ENCODE measurements at regions not wholly inside any gene's neighbourhood (a gene's known extent, or its start where the extent isn't known, plus 50 kb on each side); places are given as distances from the start of the nearest gene placed in this dataset.

DNA sequence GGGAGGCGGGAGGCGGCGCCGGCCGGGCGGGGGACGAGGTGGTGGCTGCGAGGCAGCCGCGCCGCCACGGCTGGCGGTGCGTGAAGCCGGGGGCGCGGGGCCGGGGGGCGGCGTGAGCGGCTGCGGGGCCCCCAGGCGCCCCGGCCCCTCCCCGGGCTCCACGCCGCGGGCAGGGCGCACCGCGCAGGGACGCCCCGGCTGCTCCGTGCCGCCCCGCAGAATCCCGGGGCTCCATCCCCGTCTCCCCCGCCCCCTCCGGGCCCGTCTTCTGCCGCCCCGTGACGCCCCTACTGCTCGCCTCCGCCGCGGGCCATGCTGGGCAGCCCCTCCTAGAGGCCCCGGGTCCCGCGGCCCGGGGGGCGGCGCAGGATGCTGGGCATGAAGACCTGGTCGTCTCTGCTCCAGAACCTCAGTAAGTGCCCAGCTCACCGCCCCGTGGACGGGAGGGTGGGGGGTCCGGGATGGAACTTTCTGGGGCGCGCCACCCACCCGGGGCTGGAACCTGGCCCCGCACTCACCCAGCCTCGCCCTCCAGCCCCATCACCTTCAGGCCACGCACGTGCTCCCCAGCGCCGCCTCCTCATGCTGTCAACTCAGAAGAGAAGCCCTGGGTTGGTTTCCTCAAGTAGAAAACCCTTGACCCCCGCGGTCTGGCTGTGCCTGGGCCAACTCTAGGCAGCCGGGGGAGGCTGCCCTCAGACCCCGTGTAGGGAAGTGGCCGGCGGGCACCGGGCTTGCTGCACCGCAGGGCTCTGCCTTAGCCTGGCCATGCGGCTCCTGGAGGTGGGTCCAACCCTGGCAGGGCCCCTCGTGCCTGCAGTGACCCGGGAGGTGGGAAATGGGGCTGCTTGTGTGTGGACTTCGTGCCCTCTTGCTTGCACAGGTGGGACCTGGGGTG is 150.2 kb upstream of the GSE1 start:
- H3K4me3 ChIP-seq (ENCODE audit: low read depth in 2 of 2, low read length in 1 of 2), result peak overlapping the region in 1 of 2 experiments; percentile 42; a peak in 2 of 4 replicates
- no peak for TF ChIP-seq SIN3A (IDR thresholded peaks at IDR 0.05; ENCODE audit: borderline replicate concordance, low read depth, low read length)
- peak; percentile 72 for TF ChIP-seq MXI1 (IDR thresholded peaks at IDR 0.05; ENCODE audit: low read depth, low read length)
- no peak for TF ChIP-seq ELF1 (IDR thresholded peaks at IDR 0.05)
- no peak for TF ChIP-seq GATA2 (CRISPR knock-in tag; IDR thresholded peaks at IDR 0.05)
- no peak for TF ChIP-seq JUND (IDR thresholded peaks at IDR 0.05)
- no peak for TF ChIP-seq FOXJ3 (CRISPR knock-in tag; IDR thresholded peaks at IDR 0.05)
- H3K9me3 ChIP-seq, result no peaks in the 10 kb centered on the region
- 76% methylated on average over 9 of the region's 80 CpGs for WGBS (ENCODE audit: low lambda C conversion rate)
- ChIA-PET POLR2A (interaction anchor here (1.0 to 1.9 kb wide), 3 partner anchors 9 to 100 kb away, joined by 3 to 9 read pairs (median 4); no protein-coding TSS in a partner anchor), CTCF (interaction anchor here (1.1 to 2.2 kb wide), 8 partner anchors 10 to 95 kb away, joined by 3 to 10 read pairs (median 4); no protein-coding TSS in a partner anchor)
- H3K27ac ChIP-seq (ENCODE audit: low read depth in 2 of 2, low read length in 1 of 2), result peak overlapping the region in 1 of 2 experiments; percentile 95; a peak in 2 of 4 replicates
- peaks cover 6% of the 10 kb centered on the region for H3F3A ChIP-seq (replicated peaks; ENCODE audit: insufficient read depth)
- no peak overlapping the region for H3K9ac ChIP-seq
- H3K27me3 ChIP-seq (ENCODE audit: insufficient read depth), result no peaks in the 10 kb centered on the region
- peak overlapping the region; percentile 76; the same call in 1 of the 2 replicates for H3K4me2 ChIP-seq
- H3K9me2 ChIP-seq, result no peaks in the 10 kb centered on the region
- peaks cover 36% of the 10 kb centered on the region for H4K20me1 ChIP-seq (ENCODE audit: insufficient read depth)
- peaks cover 17 to 86% of the 10 kb centered on the region in 2 experiments for H3K4me1 ChIP-seq (ENCODE audit: control insufficient read depth in 1 of 2, insufficient read depth in 2 of 2, low read depth in 1 of 2, low read length in 1 of 2)
- no peak overlapping the region for H2AFZ ChIP-seq (ENCODE audit: low read depth)
- DNase-seq, result peak; percentile 73
- H3K79me2 ChIP-seq (ENCODE audit: insufficient read depth), result no peaks in the 10 kb centered on the region
- H3K36me3 ChIP-seq (replicated peaks in 1 of 2; ENCODE audit: control insufficient read depth in 1 of 2, insufficient read depth in 2 of 2, low read length in 1 of 2), result no peaks in the 10 kb centered on the region

DNA sequence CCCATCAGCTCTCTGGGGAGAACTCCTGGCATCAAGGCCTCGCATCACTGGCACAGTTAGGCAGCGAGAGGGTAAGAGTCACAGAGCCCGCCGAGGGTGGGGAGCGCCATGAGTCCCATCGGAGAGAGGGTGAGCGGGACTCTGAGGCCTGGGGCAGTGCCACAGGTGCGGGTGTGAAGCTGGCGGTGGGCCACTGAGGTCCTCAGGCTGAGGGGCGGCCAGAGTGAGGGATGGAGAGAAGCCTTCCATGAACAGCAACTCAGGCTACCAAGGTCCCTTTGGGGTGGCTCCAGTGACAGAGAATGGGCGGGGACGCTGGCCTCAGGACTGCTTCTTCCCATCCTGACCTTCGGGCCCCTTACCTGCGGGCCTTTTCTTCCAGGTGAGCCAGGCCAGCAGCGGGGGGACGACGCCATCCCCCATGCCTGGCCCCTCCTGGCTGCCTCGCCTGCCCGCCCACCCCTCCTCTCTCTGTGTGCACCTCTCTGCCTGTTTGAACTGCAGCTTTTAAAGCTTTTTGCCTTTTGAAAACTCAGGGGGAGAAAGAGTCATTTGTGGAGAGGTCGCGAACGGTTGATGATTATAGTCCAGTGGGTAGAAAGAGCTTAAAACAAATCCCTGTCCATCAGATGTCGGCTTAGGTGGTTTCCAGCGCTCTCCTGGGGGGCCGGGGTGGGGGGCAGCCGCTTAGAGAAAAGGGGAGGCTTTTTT is 149.3 kb upstream of the GSE1 start:
- CTCF ChIA-PET, result interaction anchor here (0.6 to 2.2 kb wide), 15 partner anchors 10 to 512 kb away, joined by 3 to 10 read pairs (median 3); no protein-coding TSS in a partner anchor
- Histone ChIP-seq H3F3A (replicated peaks; ENCODE audit: insufficient read depth) (peaks cover 6% of the 10 kb centered on the region), H3K36me3 (replicated peaks in 1 of 2; ENCODE audit: control insufficient read depth in 1 of 2, insufficient read depth in 2 of 2, low read length in 1 of 2) (no peaks in the 10 kb centered on the region), H3K4me1 (ENCODE audit: control insufficient read depth in 1 of 2, insufficient read depth in 2 of 2, low read depth in 1 of 2, low read length in 1 of 2) (peaks cover 17 to 77% of the 10 kb centered on the region in 2 experiments), H3K79me2 (ENCODE audit: insufficient read depth) (no peaks in the 10 kb centered on the region), H3K27me3 (ENCODE audit: insufficient read depth) (no peaks in the 10 kb centered on the region), H3K9me3 (no peaks in the 10 kb centered on the region), H3K4me2 (no peak overlapping the region; the same call in 1 of the 2 replicates), H3K9ac (no peak overlapping the region), H2AFZ (ENCODE audit: low read depth) (no peak overlapping the region), H3K4me3 (ENCODE audit: low read depth in 2 of 2, low read length in 1 of 2) (0 out of 4 replicates have a peak overlapping the region, but pooled peaks of 1 of the 2 experiments have one; percentile 10), H3K9me2 (no peaks in the 10 kb centered on the region), H4K20me1 (ENCODE audit: insufficient read depth) (peaks cover 32% of the 10 kb centered on the region), H3K27ac (ENCODE audit: low read depth in 2 of 2, low read length in 1 of 2) (peak overlapping the region in 1 of 2 experiments; percentile 43; a peak in 2 of 4 replicates)
- TF ChIP-seq GABPA (IDR thresholded peaks at IDR 0.05; ENCODE audit: low read depth) (no peak), MEF2A (IDR thresholded peaks at IDR 0.05; ENCODE audit: borderline replicate concordance, low read depth) (no peak), SMC3 (IDR thresholded peaks at IDR 0.05; ENCODE audit: low read depth, low read length) (no peak), ZBTB33 (IDR thresholded peaks at IDR 0.05; ENCODE audit: borderline replicate concordance, low read depth) (no peak), EZH2phosphoT487 (IDR thresholded peaks at IDR 0.05; ENCODE audit: borderline replicate concordance, low read depth) (no peak), IRF3 (IDR thresholded peaks at IDR 0.05; ENCODE audit: low read depth, low read length) (no peak)
- DNase-seq, result no peak
- 93% methylated on average over 22 of the region's 26 CpGs for WGBS (ENCODE audit: low lambda C conversion rate)
- POLR2A ChIA-PET, result no interaction called here
